Caco-2 (cell line): ENCODE measurements at regions not wholly inside any gene's neighbourhood (a gene's known extent, or its start where the extent isn't known, plus 50 kb on each side); places are given as distances from the start of the nearest gene placed in this dataset.

ENCODE experiments used
- BruUV-seq: library from RNA; stranded (reverse); fragments of 400-500 nt; replicated peaks from 2 replicates; lab custom pipeline; 2021; lab: Mats Ljungman, UMichigan
- CTCF ChIA-PET: fragments of 300-600 bp; sonication (Branson Sonifier 250); formaldehyde crosslinking; loops from one replicate; lab custom pipeline; 2022; ENCODE audit warnings: antibody characterized with exemption; lab: Charles Lee
- POLR2A ChIA-PET: fragments of 300-600 bp; sonication (Branson Sonifier 250); formaldehyde crosslinking; loops from one replicate; lab custom pipeline; 2022; ENCODE audit warnings: antibody characterized with exemption; lab: Charles Lee
- DNase-seq, 2 experiments: peaks; one replicate each; pipeline versions ENCODE4 v3.0.0 to v3.0.0-alpha.2; 2020 to 2022
- H3K27me3 ChIP-seq: replicated peaks from 2 replicates; pipeline ENCODE4 v1.6.0; 2011; ENCODE audit warnings: low read length; ENCODE audit not compliant: control insufficient read depth, insufficient read depth
- H3K36me3 ChIP-seq: 2 replicates; pipeline ENCODE4 v1.5.1; 2011; ENCODE audit warnings: low read length; ENCODE audit not compliant: control insufficient read depth, insufficient read depth
- H3K4me1 ChIP-seq: fragments of 250-450 bp; sonication (Bioruptor Pico); 2 replicates; pipeline ENCODE4 v1.5.1; 2020; ENCODE audit warnings: mild to moderate bottlenecking
- H3K4me3 ChIP-seq: 2 replicates; pipeline ENCODE4 v1.5.1; 2011; ENCODE audit warnings: low read depth, mild to moderate bottlenecking, control low read depth, low read length
- H3K9me3 ChIP-seq: fragments of 250-450 bp; sonication (Bioruptor Pico); 2 replicates; pipeline ENCODE4 v1.5.1; 2020; ENCODE audit warnings: mild to moderate bottlenecking, moderate library complexity
- H3K27ac Mint-ChIP-seq: one replicate; pipeline ENCODE4 v1.8.0; 2022; ENCODE audit warnings: mixed read lengths; ENCODE audit not compliant: unreplicated experiment
- H3K27me3 Mint-ChIP-seq: one replicate; pipeline ENCODE4 v1.8.0; 2022; ENCODE audit warnings: mixed read lengths; ENCODE audit not compliant: insufficient read depth, unreplicated experiment
- H3K36me3 Mint-ChIP-seq: one replicate; pipeline ENCODE4 v1.8.0; 2022; ENCODE audit warnings: mild to moderate bottlenecking, mixed read lengths; ENCODE audit not compliant: insufficient read depth, unreplicated experiment
- H3K4me1 Mint-ChIP-seq: one replicate; pipeline ENCODE4 v1.8.0; 2022; ENCODE audit warnings: low read depth, mixed read lengths; ENCODE audit not compliant: unreplicated experiment
- H3K4me3 Mint-ChIP-seq: one replicate; pipeline ENCODE4 v1.8.0; 2022; ENCODE audit warnings: mild to moderate bottlenecking, moderate library complexity, mixed read lengths; ENCODE audit not compliant: unreplicated experiment
- H3K9me3 Mint-ChIP-seq: one replicate; pipeline ENCODE4 v1.8.0; 2022; ENCODE audit warnings: mixed read lengths; ENCODE audit not compliant: unreplicated experiment
- CTCF ChIP-seq, 2 experiments: fragments of 200-600 bp in 1 of 2; IDR thresholded peaks; 1 replicate in 1 of 2; 2 replicates in 1 of 2; pipeline versions ENCODE4 v1.5.1 to v1.8.0; 2011 to 2022; ENCODE audit warnings: antibody characterized with exemption in 1 of 2, control low read depth in 1 of 2, inconsistent platforms in 1 of 2, low read depth in 1 of 2, low read length in 1 of 2, mild to moderate bottlenecking in 1 of 2, moderate library complexity in 1 of 2; ENCODE audit not compliant: insufficient read depth in 1 of 2, severe bottlenecking in 1 of 2, unreplicated experiment in 1 of 2
- intact Hi-C: fragments of 100-400 bp; cut with micrococcal nuclease; formaldehyde crosslinking; loops from one replicate; pipeline ENCODE4 v1.10.0; 2022; ENCODE audit not compliant: unreplicated experiment

- no peaks in the 10 kb centered on the region for H3K4me1 Mint-ChIP-seq
- Histone ChIP-seq H3K27me3 (no peaks in the 10 kb centered on the region), H3K36me3 (no peaks in the 10 kb centered on the region), H3K4me1 (no peaks in the 10 kb centered on the region), H3K4me3 (no peak overlapping the region), H3K9me3 (no peaks in the 10 kb centered on the region)
- CTCF ChIA-PET, result no interaction called here
- no peaks in the 10 kb centered on the region for H3K36me3 Mint-ChIP-seq
- H3K27me3 Mint-ChIP-seq, result peaks cover 28% of the 10 kb centered on the region
- DNase-seq, result no peak
- no TSS peak for BruUV-seq
- POLR2A ChIA-PET, result no interaction called here
- TF ChIP-seq CTCF (IDR thresholded peaks at IDR 0.05; ENCODE audit: insufficient read depth in 1 of 2, low read depth in 1 of 2, low read length in 1 of 2, severe bottlenecking in 1 of 2, unreplicated experiment in 1 of 2), result no peak
- no peaks in the 10 kb centered on the region for H3K9me3 Mint-ChIP-seq
- H3K4me3 Mint-ChIP-seq, result no peak overlapping the region
- no peak overlapping the region for H3K27ac Mint-ChIP-seq
- intact Hi-C loops, result no loop called here
These were observed 106.2 kb upstream of the USP47 start for GRCh38 chr11:11735586-11735985.

- no peak overlapping the region for H3K4me3 Mint-ChIP-seq
- no peaks in the 10 kb centered on the region for H3K36me3 Mint-ChIP-seq
- no peaks in the 10 kb centered on the region for H3K9me3 ChIP-seq
- peaks cover 31% of the 10 kb centered on the region for H3K27me3 Mint-ChIP-seq
- no peak overlapping the region for H3K4me3 ChIP-seq
- BruUV-seq, result no TSS peak
- no peaks in the 10 kb centered on the region for H3K27me3 ChIP-seq
- CTCF ChIA-PET, result no interaction called here
- no peaks in the 10 kb centered on the region for H3K9me3 Mint-ChIP-seq
- intact Hi-C loops, result no loop called here
- no peak overlapping the region for H3K27ac Mint-ChIP-seq
- POLR2A ChIA-PET, result no interaction called here
- no peaks in the 10 kb centered on the region for H3K4me1 ChIP-seq
- DNase-seq, result no peak
- no peaks in the 10 kb centered on the region for H3K36me3 ChIP-seq
- no peaks in the 10 kb centered on the region for H3K4me1 Mint-ChIP-seq
- no peak for TF ChIP-seq CTCF (IDR thresholded peaks at IDR 0.05; ENCODE audit: insufficient read depth in 1 of 2, low read depth in 1 of 2, low read length in 1 of 2, severe bottlenecking in 1 of 2, unreplicated experiment in 1 of 2)
These were observed 108.5 kb upstream of the USP47 start for GRCh38 chr11:11733246-11733747.

- POLR2A ChIA-PET, result no interaction called here
- H3K27ac Mint-ChIP-seq, result no peak overlapping the region
These were observed 109.7 kb upstream of the USP47 start for GRCh38 chr11:11732116-11732515.

More at GRCh38 chr11:11732116-11732515, 109.7 kb upstream of the USP47 start:
- Mint-ChIP-seq H3K27me3 (peaks cover 31% of the 10 kb centered on the region), H3K4me1 (no peaks in the 10 kb centered on the region), H3K9me3 (no peaks in the 10 kb centered on the region), H3K4me3 (no peak overlapping the region), H3K36me3 (no peaks in the 10 kb centered on the region)
- no peaks in the 10 kb centered on the region; the same call in 1 of the 2 replicates for H3K27me3 ChIP-seq
- no peak for DNase-seq
- intact Hi-C loops, result no loop called here
- CTCF ChIA-PET, result no interaction called here
- H3K4me3 ChIP-seq, result no peak overlapping the region
- no TSS peak for BruUV-seq
- H3K36me3 ChIP-seq, result no peaks in the 10 kb centered on the region
- H3K4me1 ChIP-seq, result no peaks in the 10 kb centered on the region
- H3K9me3 ChIP-seq, result no peaks in the 10 kb centered on the region
- TF ChIP-seq CTCF (IDR thresholded peaks at IDR 0.05; ENCODE audit: insufficient read depth in 1 of 2, low read depth in 1 of 2, low read length in 1 of 2, severe bottlenecking in 1 of 2, unreplicated experiment in 1 of 2), result no peak
